Psoas muscle (tissue), 7 donors: ENCODE measurements at regions not wholly inside any gene's neighbourhood (a gene's known extent, or its start where the extent isn't known, plus 50 kb on each side); places are given as distances from the start of the nearest gene placed in this dataset.

Experiments
- ATAC-seq, 4 donors: fragments of 200-7000 bp; cut with Tn5 transposase; one replicate each; pipeline ENCODE4 v1.9.1; 2020; ENCODE audit warnings: moderate library complexity in 3 of 4, mild to moderate bottlenecking in 2 of 4
- DNase-seq, 2 donors: peaks; one replicate each; pipeline ENCODE4 v3.0.0-alpha.2; 2020
- H3K27ac ChIP-seq: fragments of 200-600 bp; one replicate; pipeline ENCODE4 v1.8.0; 2022
- H3K27me3 ChIP-seq, 3 donors: fragments of 200-600 bp in 1 of 3; one replicate each; pipeline versions ENCODE4 v1.6.1 to v1.8.0; 2013 to 2022; ENCODE audit warnings: low read length in 2 of 3, mild to moderate bottlenecking in 2 of 3, moderate library complexity in 1 of 3; ENCODE audit not compliant: insufficient read depth in 3 of 3
- H3K36me3 ChIP-seq, 2 donors: fragments of 200-600 bp in 1 of 2; one replicate each; pipeline versions ENCODE4 v1.6.1 to v1.8.0; 2013 to 2022; ENCODE audit warnings: low read depth in 1 of 2, mild to moderate bottlenecking in 1 of 2, moderate library complexity in 1 of 2; ENCODE audit not compliant: insufficient read depth in 1 of 2
- H3K4me1 ChIP-seq: fragments of 200-600 bp; one replicate; pipeline ENCODE4 v1.8.0; 2022
- H3K4me3 ChIP-seq: fragments of 200-600 bp; one replicate; pipeline ENCODE4 v1.8.0; 2022; ENCODE audit warnings: mild to moderate bottlenecking
- H3K9me3 ChIP-seq: fragments of 200-600 bp; one replicate; pipeline ENCODE4 v1.8.0; 2022
- WGBS, 3 donors: extraction: QIAGEN DNeasy Blood & Tissue Kit; methylation state at CpG; one replicate each; pipeline versions ENCODE4 v1.1.6 to v1.1.7; 2013; 5-methylcytosine and 5-hydroxymethylcytosine counted together
- intact Hi-C, 2 donors: fragments of 100-400 bp; cut with DNase I; formaldehyde crosslinking; loops; one replicate each; pipeline versions ENCODE4 v1.11.0 to v1.14.2; 2022
- TF ChIP-seq, protein P1 (sequence below): fragments of 200-600 bp; IDR thresholded peaks from one replicate; pipeline ENCODE4 v1.8.0; 2022; ENCODE audit warnings: antibody characterized with exemption
- donor health status: healthy with polysubstance abuse.
- donor health status: DM: no; HTN: no; CAD: no; lungs with moderate emphysema.
- donor health status: Bipolar disorder and iron deficiency.
- donor health status: healthy.
- donor health status: DM: yes; HTN: yes; CAD: no.
- donor health status: DM: no; HTN: no; CAD: no.
- donor health status: DM: yes; HTN: yes; CAD: no.

GRCh38 chr1:157189986-157190982, 52.1 kb upstream of the ETV3 start:
- Histone ChIP-seq H3K27me3 (peaks cover 0 to 28% (median 10%) of the 10 kb centered on the region in 3 donors), H3K36me3 (no peaks in the 10 kb centered on the region), H3K4me3 (no peak overlapping the region), H3K4me1 (no peaks in the 10 kb centered on the region), H3K27ac (no peak overlapping the region), H3K9me3 (no peaks in the 10 kb centered on the region)
- ATAC-seq = no peak
- no peak for DNase-seq
- intact Hi-C loops = loop anchor here in 1 of 2 donors (5.0 kb wide), 1 partner anchor 297 kb away; no protein-coding TSS in a partner anchor
- TF ChIP-seq, protein P1, sequence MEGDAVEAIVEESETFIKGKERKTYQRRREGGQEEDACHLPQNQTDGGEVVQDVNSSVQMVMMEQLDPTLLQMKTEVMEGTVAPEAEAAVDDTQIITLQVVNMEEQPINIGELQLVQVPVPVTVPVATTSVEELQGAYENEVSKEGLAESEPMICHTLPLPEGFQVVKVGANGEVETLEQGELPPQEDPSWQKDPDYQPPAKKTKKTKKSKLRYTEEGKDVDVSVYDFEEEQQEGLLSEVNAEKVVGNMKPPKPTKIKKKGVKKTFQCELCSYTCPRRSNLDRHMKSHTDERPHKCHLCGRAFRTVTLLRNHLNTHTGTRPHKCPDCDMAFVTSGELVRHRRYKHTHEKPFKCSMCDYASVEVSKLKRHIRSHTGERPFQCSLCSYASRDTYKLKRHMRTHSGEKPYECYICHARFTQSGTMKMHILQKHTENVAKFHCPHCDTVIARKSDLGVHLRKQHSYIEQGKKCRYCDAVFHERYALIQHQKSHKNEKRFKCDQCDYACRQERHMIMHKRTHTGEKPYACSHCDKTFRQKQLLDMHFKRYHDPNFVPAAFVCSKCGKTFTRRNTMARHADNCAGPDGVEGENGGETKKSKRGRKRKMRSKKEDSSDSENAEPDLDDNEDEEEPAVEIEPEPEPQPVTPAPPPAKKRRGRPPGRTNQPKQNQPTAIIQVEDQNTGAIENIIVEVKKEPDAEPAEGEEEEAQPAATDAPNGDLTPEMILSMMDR = no peak
- 78 to 82% (median 81%) methylated on average over 22 of the region's 22 CpGs for WGBS, 3 donors

DNA sequence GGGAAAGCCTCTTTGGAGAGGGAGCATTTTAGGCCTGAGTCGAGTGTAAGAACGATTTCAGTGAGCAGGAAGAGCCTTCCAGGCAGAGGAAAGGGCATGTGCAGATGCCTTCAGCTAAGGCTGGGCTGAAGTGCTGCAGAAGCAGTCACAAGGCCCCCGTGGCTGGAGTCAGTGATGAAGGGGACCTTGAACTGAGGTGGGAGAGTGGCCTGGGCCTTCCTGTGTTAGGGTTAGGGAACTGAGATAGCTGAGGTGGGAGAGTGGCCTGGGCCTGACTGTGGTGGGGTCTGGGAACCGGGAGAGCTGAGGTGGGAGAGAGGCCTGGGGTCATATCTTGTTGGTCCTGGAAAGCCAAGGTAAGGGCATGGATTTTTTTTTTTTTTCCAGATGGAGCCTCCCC, 50.9 kb upstream of the ETV3 start:
- Histone ChIP-seq H3K4me1 (no peaks in the 10 kb centered on the region), H3K27me3 (peaks cover 0 to 20% (median 5%) of the 10 kb centered on the region in 3 donors), H3K9me3 (no peaks in the 10 kb centered on the region), H3K36me3 (no peaks in the 10 kb centered on the region), H3K27ac (no peak overlapping the region), H3K4me3 (no peak overlapping the region)
- intact Hi-C loops = no loop called here
- WGBS, 3 donors = 65 to 77% (median 70%) methylated on average over 4 of the region's 4 CpGs
- TF ChIP-seq, protein P1 = no peak
- ATAC-seq (no peak), DNase-seq (no peak)
